COR-L47 (cell line): ENCODE measurements at regions not wholly inside any gene's neighbourhood (a gene's known extent, or its start where the extent isn't known, plus 50 kb on each side); places are given as distances from the start of the nearest gene placed in this dataset.
A peak's percentile ranks its signal among the peaks of the same experiment; 100 is the strongest.

ENCODE experiments used
- DNase-seq: peaks from one replicate; lab custom pipeline; 2025; lab: John Stamatoyannopoulos, UW

- peak; percentile 68 for DNase-seq
These were observed 102.4 kb upstream of the ST6GALNAC5 start for GRCh38 chr1:76764638-76765454.

GRCh38 chr1:76766381-76766780, 100.9 kb upstream of the ST6GALNAC5 start:
- no peak for DNase-seq

GRCh38 chr1:76769911-76770310, 97.4 kb upstream of the ST6GALNAC5 start:
- DNase-seq, result no peak

GRCh38 chr1:76770979-76771378, 96.3 kb upstream of the ST6GALNAC5 start:
- peak; percentile 21 for DNase-seq

- DNase-seq, result no peak
These were observed 85.8 kb upstream of the ST6GALNAC5 start for GRCh38 chr1:76781447-76781846.

- DNase-seq, result no peak
These were observed 84.5 kb upstream of the ST6GALNAC5 start for GRCh38 chr1:76782809-76783208.

GRCh38 chr1:76784502-76784901, 82.8 kb upstream of the ST6GALNAC5 start:
- no peak for DNase-seq

- no peak for DNase-seq
These were observed 81.1 kb upstream of the ST6GALNAC5 start for GRCh38 chr1:76786222-76786621.

- DNase-seq, result no peak
These were observed 73.7 kb upstream of the ST6GALNAC5 start for GRCh38 chr1:76793594-76793993.

- DNase-seq, result peak; percentile 14
These were observed 67.6 kb upstream of the ST6GALNAC5 start for GRCh38 chr1:76799700-76800099.

- no peak for DNase-seq
These were observed 65.2 kb upstream of the ST6GALNAC5 start for GRCh38 chr1:76802094-76802493.

GRCh38 chr1:76807543-76808260, 59.6 kb upstream of the ST6GALNAC5 start:
- no peak for DNase-seq
